Tibial nerve (tissue), 4 donors: ENCODE measurements at regions not wholly inside any gene's neighbourhood (a gene's known extent, or its start where the extent isn't known, plus 50 kb on each side); places are given as distances from the start of the nearest gene placed in this dataset.
"Not testable (repeated sequence)": the region's sequence is repeated elsewhere in the genome, so short reads cannot be mapped to it uniquely, and the experiment has no call there.

Experiments
- DNase-seq, 2 donors: peaks; one replicate each; pipeline ENCODE4 v3.0.0-alpha.2; 2019; ENCODE audit warnings: low spot score in 2 of 2
- H3K27ac ChIP-seq, 4 donors: fragments of 200-600 bp; sonication (generic) in 3 of 4; one replicate each; pipeline ENCODE4 v1.5.1; 2017 to 2019; ENCODE audit warnings: mild to moderate bottlenecking in 1 of 4
- H3K27me3 ChIP-seq, 2 donors: fragments of 200-600 bp; sonication (generic) in 1 of 2; one replicate each; pipeline versions ENCODE4 v1.5.1 to v1.6.0; 2017 to 2019
- H3K36me3 ChIP-seq, 3 donors: fragments of 200-600 bp; sonication (generic); one replicate each; pipeline ENCODE4 v1.5.1; 2018 to 2019
- H3K4me1 ChIP-seq, 4 donors: fragments of 200-600 bp; sonication (generic) in 3 of 4; one replicate each; pipeline ENCODE4 v1.5.1; 2017 to 2019
- H3K4me3 ChIP-seq, 4 donors: fragments of 200-600 bp; sonication (generic) in 3 of 4; one replicate each; pipeline ENCODE4 v1.5.1; 2017 to 2019; ENCODE audit warnings: mild to moderate bottlenecking in 1 of 4, moderate library complexity in 1 of 4
- H3K9me3 ChIP-seq, 4 donors: fragments of 200-600 bp; sonication (generic) in 3 of 4; one replicate each; pipeline ENCODE4 v1.5.1; 2017 to 2019
- CTCF ChIP-seq, 5 experiments: fragments of 200-600 bp in 3 of 5; fragments of 450-650 bp in 2 of 5; sonication (generic) in 3 of 5; IDR thresholded peaks; one replicate each; pipeline ENCODE4 v1.5.1; 2016 to 2019; ENCODE audit warnings: antibody characterized with exemption in 5 of 5, mild to moderate bottlenecking in 3 of 5, moderate library complexity in 2 of 5
- EP300 ChIP-seq, 2 donors: sonication (generic); formaldehyde crosslinking; IDR thresholded peaks; one replicate each; pipeline ENCODE4 v1.6.1; 2017; ENCODE audit warnings: antibody characterized with exemption in 2 of 2, mild to moderate bottlenecking in 1 of 2
- POLR2A ChIP-seq, 2 donors: fragments of 450-650 bp; IDR thresholded peaks; one replicate each; pipeline ENCODE4 v1.6.1; 2017; ENCODE audit warnings: antibody characterized with exemption in 2 of 2, mild to moderate bottlenecking in 2 of 2, moderate library complexity in 2 of 2
- WGBS, 2 donors: methylation state at CpG; one replicate each; pipeline ENCODE4 v1.1.5; 2018; 5-methylcytosine and 5-hydroxymethylcytosine counted together

DNA sequence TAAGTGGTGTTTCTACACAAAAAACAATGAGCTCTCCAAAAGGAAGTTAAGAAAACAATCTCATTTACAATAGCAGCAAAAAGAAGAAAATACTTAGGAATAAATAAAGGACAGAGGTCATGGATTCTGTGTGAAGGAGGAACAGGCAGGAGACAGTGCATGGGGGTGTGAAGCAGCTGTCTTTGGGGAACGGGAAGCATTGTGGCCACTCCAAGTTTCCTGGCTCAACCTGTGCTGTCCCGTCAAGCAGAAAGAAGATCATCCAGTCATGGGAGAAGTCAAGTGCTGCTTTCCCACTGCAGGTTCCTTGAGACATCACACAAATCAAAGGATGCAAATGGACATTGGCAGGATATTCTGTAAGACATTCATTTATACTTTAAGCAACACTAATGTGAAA is 66.1 kb upstream of the MAML3 start:
- 51 to 52% methylated on average over 2 of the region's 2 CpGs for WGBS, 2 donors
- Histone ChIP-seq H3K9me3 (no peaks in the 10 kb centered on the region), H3K36me3 (no peaks in the 10 kb centered on the region), H3K27ac (no peak overlapping the region), H3K4me3 (no peak overlapping the region), H3K4me1 (no peaks in the 10 kb centered on the region), H3K27me3 (no peaks in the 10 kb centered on the region)
- no peak for DNase-seq
- TF ChIP-seq POLR2A (IDR thresholded peaks at IDR 0.05) (no peak), EP300 (IDR thresholded peaks at IDR 0.05) (no peak), CTCF (IDR thresholded peaks at IDR 0.05) (no peak)

DNA sequence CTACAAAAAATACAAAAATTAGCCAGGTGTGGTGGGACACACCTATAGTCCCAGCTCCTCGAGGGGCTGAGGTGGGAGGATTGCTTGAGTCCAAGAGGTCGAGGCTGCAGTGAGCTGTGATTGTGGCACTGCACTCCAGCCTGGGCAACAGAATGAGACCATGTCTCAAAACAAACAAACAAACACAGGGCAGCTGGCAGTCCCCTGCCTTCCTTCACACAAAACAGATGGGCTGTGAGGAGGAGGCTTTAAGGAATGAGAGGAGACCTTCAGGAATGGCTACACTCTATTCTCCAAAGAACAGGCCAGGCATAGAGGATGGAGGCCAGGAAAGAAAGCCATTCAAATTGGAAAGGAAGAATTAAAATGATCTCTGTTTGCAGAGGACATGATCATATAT is 65.6 kb upstream of the MAML3 start:
- Histone ChIP-seq H3K4me3 (no peak overlapping the region), H3K9me3 (no peaks in the 10 kb centered on the region), H3K27ac (no peak overlapping the region), H3K4me1 (no peaks in the 10 kb centered on the region), H3K27me3 (no peaks in the 10 kb centered on the region), H3K36me3 (no peaks in the 10 kb centered on the region)
- WGBS, 2 donors = 61 to 66% methylated on average over 2 of the region's 2 CpGs
- TF ChIP-seq POLR2A (IDR thresholded peaks at IDR 0.05) (no peak), EP300 (IDR thresholded peaks at IDR 0.05) (no peak), CTCF (IDR thresholded peaks at IDR 0.05) (no peak)
- DNase-seq = no peak

DNA sequence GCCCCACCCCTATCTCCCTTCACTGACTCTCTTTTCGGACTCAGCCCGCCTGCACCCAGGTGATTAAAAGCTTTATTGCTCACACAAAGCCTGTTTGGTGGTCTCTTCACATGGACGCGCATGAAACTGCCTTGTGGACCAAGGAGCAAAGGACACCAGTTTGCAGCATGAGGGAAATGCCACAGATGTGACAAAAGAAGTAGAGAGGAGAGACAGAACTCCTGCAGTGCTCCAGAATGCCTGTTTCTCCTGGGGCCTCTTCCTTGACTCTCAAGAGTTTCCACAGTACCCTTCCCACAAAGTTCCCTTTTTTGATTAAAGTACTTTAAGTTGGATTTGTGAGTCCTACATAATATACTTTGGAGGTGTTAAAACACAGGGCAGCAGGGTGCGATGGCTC is 65.1 kb upstream of the MAML3 start:
- not testable (repeated sequence) for H3K27me3 ChIP-seq, H3K9me3 ChIP-seq, H3K27ac ChIP-seq, H3K4me1 ChIP-seq, H3K36me3 ChIP-seq, DNase-seq, H3K4me3 ChIP-seq
- WGBS, 2 donors = 86% methylated on average over 5 of the region's 5 CpGs

DNA sequence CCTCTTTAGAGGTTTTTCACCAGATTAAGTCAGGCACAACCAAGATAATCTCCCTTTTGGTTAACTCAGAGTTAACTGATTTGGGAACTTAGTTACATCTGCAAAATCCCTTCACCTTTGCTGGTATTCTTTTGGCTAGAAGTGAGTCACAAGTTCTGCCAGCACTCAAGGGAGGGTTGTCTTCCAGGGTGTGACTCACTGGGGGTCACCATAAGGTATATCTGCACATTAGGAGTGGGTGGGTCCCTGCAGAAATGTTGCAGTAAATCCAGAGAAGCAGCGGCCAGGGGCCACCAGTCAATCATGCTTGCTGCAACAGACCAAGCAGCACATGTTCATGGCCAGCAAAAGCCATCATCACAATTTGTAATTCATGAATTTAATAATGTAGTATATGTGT is 59.8 kb upstream of the MAML3 start:
- no peaks in the 10 kb centered on the region for H3K4me1 ChIP-seq
- no peak overlapping the region for H3K4me3 ChIP-seq
- H3K27ac ChIP-seq = no peak overlapping the region
- DNase-seq = no peak
- WGBS, 2 donors = 75 to 82% methylated on average over 1 of the region's 1 CpG
- no peaks in the 10 kb centered on the region for H3K27me3 ChIP-seq
- no peak for TF ChIP-seq EP300 (IDR thresholded peaks at IDR 0.05)
- no peak for TF ChIP-seq POLR2A (IDR thresholded peaks at IDR 0.05)
- TF ChIP-seq CTCF (IDR thresholded peaks at IDR 0.05) = no peak
- no peaks in the 10 kb centered on the region for H3K36me3 ChIP-seq
- no peaks in the 10 kb centered on the region for H3K9me3 ChIP-seq

DNA sequence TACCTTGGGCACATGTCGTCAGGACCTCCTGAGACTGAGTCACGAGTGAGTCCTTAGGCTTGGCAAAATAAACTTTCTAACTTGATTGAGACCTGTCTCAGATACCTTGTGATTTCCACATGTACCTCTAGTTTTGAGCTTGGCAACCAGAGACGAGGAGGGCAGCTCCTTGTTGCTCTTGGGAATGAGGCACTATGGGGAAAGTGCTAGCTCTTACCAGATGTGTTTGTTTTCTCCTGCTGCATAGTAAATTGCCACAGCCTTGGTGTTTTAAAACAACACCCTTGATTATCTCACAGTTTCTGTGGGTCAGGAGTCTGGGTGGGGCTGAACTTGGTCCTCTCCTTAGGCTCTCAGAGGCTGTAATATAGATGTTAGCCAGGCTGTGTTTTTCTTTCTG is 59.1 kb upstream of the MAML3 start:
- Histone ChIP-seq H3K9me3 (no peaks in the 10 kb centered on the region), H3K36me3 (no peaks in the 10 kb centered on the region), H3K4me1 (no peaks in the 10 kb centered on the region), H3K4me3 (no peak overlapping the region), H3K27me3 (no peaks in the 10 kb centered on the region), H3K27ac (peak overlapping the region in 1 of 4 donors; percentile 7)
- 74 to 86% methylated on average over 3 of the region's 3 CpGs for WGBS, 2 donors
- TF ChIP-seq CTCF (IDR thresholded peaks at IDR 0.05) (no peak), EP300 (IDR thresholded peaks at IDR 0.05) (no peak), POLR2A (IDR thresholded peaks at IDR 0.05) (no peak)
- DNase-seq = no peak

- Histone ChIP-seq H3K4me1 (no peaks in the 10 kb centered on the region), H3K27ac (peak overlapping the region in 1 of 4 donors; percentile 7), H3K4me3 (no peak overlapping the region), H3K36me3 (no peaks in the 10 kb centered on the region), H3K9me3 (no peaks in the 10 kb centered on the region), H3K27me3 (no peaks in the 10 kb centered on the region)
- DNase-seq = no peak
- WGBS, 2 donors = 83 to 87% methylated on average over 4 of the region's 4 CpGs
- TF ChIP-seq POLR2A (IDR thresholded peaks at IDR 0.05) = no peak
- no peak for TF ChIP-seq CTCF (IDR thresholded peaks at IDR 0.05)
- TF ChIP-seq EP300 (IDR thresholded peaks at IDR 0.05) = no peak
These were observed 58.7 kb upstream of the MAML3 start for GRCh38 chr4:140212646-140213045.
